B cell (primary cell): ENCODE measurements at regions not wholly inside any gene's neighbourhood (a gene's known extent, or its start where the extent isn't known, plus 50 kb on each side); places are given as distances from the start of the nearest gene placed in this dataset.

ENCODE experiments used
- CTCF ChIP-seq: fragments of 200-600 bp; IDR thresholded peaks from one replicate; pipeline ENCODE4 v1.8.0; 2022; ENCODE audit warnings: antibody characterized with exemption, mild to moderate bottlenecking
- EZH2 ChIP-seq: IDR thresholded peaks from 2 replicates; pipeline ENCODE4 v1.6.1; 2012; ENCODE audit warnings: borderline replicate concordance, low read depth, mild to moderate bottlenecking, moderate library complexity, low read length; ENCODE audit not compliant: insufficient read depth, poor library complexity, severe bottlenecking

DNA sequence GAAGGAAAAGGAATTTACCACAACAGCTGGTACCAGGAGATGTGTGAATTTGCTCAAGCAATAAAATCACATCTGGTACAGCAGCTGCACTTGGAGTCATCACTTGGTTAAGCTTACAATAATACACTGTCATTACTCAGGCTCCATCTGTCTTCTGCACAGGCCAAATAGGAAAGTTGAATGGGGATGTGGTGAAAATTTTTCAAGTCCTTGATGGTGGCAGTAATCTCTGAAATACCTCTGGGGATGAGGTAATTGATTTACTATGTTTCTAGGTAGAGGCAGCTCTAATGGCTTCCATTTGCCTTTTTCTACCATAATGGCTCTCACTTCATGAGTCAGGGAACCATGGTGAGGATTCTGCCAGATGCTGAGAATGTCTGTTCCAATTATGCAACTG, 206.8 kb upstream of the ATP10B start:
- TF ChIP-seq CTCF: no peak
- no peak for TF ChIP-seq EZH2
